D341Med (cell line): ENCODE measurements at regions not wholly inside any gene's neighbourhood (a gene's known extent, or its start where the extent isn't known, plus 50 kb on each side); places are given as distances from the start of the nearest gene placed in this dataset.
"Not testable (repeated sequence)": the region's sequence is repeated elsewhere in the genome, so short reads cannot be mapped to it uniquely, and the experiment has no call there.

Experiments
- DNase-seq: peaks from one replicate; pipeline ENCODE4 v3.0.0; 2012; ENCODE audit warnings: low spot score

GRCh38 chr4:129254126-129254525, 158.2 kb downstream of the C4orf33 start:
- DNase-seq, result no peak

GRCh38 chr4:129254526-129254925, 158.6 kb downstream of the C4orf33 start:
- DNase-seq, result no peak

GRCh38 chr4:129261584-129261983, 165.6 kb downstream of the C4orf33 start:
- peak; percentile 55 for DNase-seq

DNA sequence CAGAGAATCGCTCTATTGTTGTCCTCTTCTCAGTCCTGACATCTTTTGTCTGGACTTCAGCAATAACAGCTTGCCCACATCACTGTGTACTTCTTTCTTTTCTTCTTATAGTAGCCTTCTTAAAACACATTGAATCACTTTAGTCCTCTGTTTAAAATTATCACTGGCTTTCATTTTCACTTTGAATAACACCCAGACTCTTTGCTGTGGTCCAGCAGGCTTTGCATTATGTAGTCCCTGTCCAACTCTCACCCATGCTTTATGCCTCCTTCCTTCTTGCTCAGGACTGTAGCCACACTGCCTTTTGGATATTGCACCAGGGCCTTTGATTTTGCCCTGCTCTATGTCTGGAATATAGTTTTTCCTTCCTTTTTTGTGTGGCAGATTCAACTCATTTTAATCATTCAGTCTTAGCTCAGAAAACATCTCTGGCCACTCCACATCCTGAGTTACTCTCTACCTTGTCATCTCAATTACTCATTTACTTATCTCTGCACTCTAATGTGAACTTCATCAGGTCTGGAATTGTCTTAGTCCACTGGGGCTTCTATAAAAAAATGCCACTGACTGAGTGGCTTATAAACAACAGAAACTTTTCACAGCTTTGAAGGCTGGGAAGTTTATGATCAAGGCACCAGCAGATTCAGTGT, 168.2 kb downstream of the C4orf33 start:
- no peak for DNase-seq

- DNase-seq, result no peak
Observed at GRCh38 chr4:129278868-129279267, 182.9 kb downstream of the C4orf33 start.

GRCh38 chr4:129282293-129282692, 186.3 kb downstream of the C4orf33 start:
- no peak for DNase-seq

- DNase-seq, result not testable (repeated sequence)
Observed at GRCh38 chr4:129292194-129292593, 196.2 kb downstream of the C4orf33 start.

- no peak for DNase-seq
Observed at GRCh38 chr4:129314781-129315180, 218.8 kb downstream of the C4orf33 start.

GRCh38 chr4:129322920-129323319, 227.0 kb downstream of the C4orf33 start:
- DNase-seq, result no peak

DNA sequence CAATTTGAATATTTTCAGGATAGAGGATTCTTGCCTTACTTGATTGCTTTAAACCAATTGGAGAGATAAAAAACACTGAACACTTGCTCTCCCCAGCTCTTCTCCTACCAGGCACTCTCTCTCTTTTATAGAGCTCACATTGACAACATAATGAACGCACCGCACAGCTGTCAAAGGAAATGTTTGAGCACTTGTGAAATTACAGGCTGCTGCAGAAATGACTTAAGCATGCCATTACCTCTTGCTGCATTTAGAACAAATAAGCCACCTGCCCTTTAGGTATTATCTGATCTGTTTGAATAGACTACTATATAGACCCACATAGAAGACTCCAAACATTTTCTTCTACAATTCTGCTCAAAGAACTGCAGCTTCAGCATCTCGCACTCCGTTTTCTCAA, 227.7 kb downstream of the C4orf33 start:
- DNase-seq, result no peak

DNA sequence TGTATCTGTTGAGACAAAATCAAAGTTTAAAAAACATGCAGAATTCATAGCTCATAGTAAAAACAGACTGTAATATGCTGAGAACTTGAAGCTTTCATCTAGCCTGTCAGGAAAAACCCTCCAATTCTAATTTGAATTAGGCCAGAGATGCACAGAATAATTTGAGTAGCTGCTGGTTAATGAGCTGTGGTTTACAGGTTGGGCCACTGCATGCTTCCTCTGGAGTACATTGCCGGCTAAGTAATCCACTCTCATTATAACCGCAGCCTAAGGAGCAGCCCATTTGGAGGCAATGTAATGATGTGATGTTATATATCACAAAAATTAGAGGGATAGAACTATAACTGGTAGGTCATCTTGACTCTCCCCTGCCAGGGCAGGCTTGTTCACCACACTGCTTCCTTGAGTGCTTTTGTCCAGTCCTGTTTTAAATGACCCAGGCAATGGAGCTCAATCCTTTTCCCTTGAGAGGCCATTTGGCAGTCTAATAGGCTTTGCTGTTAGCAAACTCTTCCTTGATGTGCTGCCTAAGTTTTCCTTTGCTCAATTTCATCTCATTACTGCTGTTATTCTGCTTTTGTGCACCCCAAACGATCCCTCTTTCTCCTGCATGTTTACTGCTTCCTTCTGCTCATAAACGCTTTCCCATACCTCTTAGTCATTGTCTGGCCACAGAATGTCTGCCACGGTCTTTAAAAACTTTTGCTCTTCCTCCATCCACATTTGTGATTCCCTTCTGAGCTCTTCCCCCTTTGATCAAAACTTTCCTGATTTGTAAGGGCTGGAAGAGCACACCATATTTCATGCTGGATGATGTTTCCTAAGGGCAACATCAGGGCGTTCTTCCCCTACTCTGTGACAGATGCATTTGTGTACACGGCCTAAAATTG, 230.9 kb downstream of the C4orf33 start:
- DNase-seq, result no peak

GRCh38 chr4:129327637-129328036, 231.7 kb downstream of the C4orf33 start:
- DNase-seq, result no peak

DNA sequence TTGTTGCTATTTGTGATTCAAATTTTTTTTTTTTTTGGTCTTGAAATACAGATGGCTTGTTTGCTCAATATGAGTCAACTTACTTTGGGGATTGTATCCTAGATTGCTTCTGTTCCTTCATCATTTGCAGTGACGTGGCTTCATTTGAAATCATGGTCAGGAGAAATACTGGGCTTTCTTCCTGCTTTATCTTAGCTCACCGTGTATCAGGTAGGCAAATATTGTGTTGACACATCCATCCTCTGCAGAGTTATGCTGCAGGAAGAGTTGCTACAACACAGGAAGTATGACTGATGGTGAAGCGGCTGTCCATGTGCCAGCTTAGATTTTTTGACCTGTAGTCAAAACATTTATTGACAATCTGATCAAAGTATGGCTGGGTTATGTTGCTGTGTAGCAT, 232.2 kb downstream of the C4orf33 start:
- DNase-seq, result no peak

DNA sequence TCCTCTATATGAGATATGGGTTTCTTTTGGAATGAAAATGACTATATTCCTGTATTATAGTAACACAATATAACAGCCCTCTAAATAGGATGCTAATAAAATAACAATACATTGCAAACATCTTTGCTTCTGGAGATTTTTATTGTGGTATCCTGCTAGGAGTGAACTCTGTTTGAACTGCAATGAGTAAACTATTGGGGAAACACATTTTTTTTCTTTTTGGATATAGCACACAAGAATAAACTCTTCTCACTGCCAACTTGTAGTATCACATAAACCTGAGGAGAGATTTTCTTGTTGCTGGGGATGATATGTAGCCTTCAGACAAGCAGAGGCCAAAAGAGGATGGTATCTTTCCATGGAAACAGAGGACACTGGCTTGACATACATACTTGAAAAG, 238.2 kb downstream of the C4orf33 start:
- DNase-seq, result no peak

DNA sequence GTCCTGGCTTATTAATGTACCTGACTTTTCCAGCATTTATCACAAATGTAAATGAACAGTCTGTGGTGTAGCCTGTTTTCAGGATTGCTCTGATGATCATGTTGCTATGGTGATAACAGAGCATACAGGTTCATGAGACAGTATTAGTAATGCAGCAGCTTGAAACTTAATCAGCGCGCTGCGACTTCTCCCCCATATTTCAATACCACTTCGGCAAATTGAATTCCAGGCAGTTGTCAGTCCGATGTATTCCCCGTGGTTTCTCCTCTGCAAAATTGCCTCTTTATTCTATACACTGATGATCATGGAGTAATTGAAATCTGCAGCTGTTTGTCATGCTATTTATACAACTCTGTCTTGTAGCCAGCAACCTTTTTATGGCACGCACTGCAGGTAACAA, 239.3 kb downstream of the C4orf33 start:
- no peak for DNase-seq

- no peak for DNase-seq
Observed at GRCh38 chr4:129335818-129336217, 239.9 kb downstream of the C4orf33 start.

GRCh38 chr4:129336457-129337227, 240.7 kb downstream of the C4orf33 start:
- DNase-seq, result no peak

DNA sequence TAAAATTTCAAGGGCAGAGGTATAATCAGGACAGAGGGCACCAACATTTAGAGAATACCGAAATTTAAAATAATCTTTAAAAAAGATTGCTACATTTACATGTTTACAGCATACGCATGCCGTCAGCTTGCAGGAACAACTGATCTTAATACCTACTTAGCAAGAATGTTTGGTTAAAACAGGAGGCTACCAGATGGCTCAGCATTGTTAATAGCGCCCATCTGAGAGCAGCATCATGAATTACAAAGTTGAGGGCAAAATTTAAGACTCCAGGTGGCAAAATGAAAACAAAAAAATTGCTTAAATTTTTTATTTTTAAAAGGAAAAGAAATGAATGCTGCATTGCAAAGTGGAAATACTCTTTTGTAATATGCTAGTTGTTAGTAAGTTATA, 241.3 kb downstream of the C4orf33 start:
- no peak for DNase-seq

- DNase-seq, result no peak
Observed at GRCh38 chr4:129342819-129343408, 247.0 kb downstream of the C4orf33 start.

- peak; percentile 57 for DNase-seq
Observed at GRCh38 chr4:129344058-129344457, 248.1 kb downstream of the C4orf33 start.

- no peak for DNase-seq
Observed at GRCh38 chr4:129345609-129346008, 249.7 kb downstream of the C4orf33 start.

DNA sequence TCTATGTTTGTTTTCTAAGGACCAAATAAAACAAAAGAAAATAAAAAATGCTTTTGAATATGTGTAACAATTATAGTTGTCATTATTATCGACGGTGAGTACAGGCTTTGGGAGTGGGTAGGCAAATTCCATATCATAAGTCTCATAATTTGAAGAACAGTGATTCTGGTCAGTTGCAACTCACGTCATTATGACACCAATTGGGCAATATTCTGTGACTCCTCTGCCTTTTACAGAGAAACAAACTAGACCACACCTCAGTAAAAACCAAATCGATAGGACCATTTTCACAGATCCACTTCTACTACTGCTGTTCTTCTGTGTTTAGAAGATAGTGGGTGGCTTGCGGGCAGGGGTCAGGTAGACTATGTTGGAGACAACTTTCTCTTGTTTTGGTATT, 250.1 kb downstream of the C4orf33 start:
- no peak for DNase-seq
